HG03571 (cell line): ENCODE measurements at regions not wholly inside any gene's neighbourhood (a gene's known extent, or its start where the extent isn't known, plus 50 kb on each side); places are given as distances from the start of the nearest gene placed in this dataset.
"Not testable (repeated sequence)": the region's sequence is repeated elsewhere in the genome, so short reads cannot be mapped to it uniquely, and the experiment has no call there.

Source experiments
- ATAC-seq: cut with Tn5 transposase; IDR thresholded peaks from one replicate; pipeline ENCODE4 v1.9.1; 2021; ENCODE audit not compliant: unreplicated experiment

DNA sequence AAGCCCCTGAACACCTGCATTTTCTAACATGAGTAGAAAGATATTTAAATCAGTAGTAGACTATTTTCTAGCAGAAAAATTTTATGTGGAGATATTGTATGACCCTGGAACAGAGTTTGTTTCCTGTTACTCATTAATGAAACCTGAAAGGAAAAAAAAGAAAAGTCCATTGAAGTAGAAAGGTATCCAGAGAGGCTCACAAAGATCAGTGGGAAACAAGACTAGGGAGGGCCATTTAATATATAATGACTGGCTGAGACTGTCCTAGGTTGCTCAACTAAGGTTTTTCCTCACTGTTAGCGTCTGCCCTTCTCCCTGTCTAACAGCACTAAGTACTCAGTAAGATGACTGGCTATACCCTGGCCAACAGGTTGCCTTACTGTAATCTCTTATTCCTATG is 788.6 kb downstream of the GLUD2 start:
- ATAC-seq: no peak

DNA sequence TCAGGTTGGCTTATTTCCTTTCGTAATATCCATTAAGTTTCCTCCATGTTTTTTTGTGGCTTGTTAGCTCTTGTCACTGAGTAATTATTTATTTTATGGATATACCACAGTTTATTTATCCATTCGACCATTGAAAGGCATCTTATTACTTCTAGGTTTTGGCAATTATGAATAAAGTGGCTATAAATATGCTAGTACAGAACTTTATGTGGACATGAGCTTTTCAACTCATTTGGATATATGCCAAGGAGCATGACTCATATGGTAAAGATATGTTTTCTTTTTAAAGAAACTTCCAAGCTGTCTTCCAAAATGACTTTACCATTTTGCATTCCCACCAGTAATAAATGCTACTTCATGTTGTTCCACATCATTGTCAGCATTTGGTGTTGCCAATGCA is 803.6 kb downstream of the GLUD2 start:
- no peak for ATAC-seq

DNA sequence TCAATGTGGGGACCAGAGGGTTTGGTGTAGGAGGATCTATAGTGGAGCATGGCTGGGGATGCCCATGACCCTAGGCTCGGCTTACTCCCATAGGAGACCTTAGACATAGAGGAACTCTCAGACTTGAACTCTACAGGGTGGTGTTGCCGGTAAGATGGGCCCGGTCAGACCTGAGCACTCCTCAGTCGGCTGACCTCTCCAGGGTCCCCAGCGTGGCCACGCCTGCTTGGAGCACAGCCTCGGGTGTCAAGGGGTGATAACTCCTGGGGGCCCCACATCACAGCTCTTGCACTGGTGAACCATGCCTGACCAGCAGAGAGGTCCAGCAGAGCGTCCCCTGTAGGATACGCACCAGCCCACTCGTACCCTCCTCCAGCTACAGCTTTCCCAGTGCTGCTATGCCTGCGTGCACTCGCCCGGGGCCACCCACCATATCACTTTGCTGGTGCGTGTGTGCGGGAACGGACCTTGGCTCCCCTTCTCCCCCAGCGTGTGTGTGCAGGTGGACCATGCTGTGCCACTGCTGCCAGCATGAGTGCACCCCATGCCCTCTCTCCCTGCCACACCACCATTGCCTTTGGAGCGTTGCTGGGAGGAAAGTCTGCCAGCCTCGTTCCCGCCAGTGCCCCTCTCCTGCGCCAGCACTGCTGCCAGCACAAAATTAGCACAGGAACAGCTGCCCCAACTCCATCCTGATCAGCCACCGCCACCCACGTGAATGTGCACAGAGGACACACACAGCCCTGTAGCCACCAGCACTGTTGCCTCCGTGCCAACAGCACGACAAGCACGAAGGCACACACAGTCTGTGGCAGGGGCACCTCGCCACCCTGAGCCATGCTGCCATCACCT is 806.6 kb downstream of the GLUD2 start:
- ATAC-seq: no peak

DNA sequence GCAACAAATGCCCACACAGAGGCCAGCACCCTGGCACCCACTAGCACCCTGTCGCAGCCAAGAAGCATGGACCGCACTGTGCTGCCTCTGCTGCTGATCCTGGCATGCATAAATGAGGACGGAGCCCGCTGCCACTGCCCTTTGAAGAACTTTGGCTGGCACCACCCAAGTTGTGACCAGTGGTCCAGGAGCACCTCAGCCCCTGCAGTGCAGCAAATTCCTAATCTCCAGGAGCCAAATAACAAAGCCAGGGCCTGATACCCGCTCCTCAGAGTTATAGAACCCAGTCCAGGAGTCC is 807.2 kb downstream of the GLUD2 start:
- ATAC-seq: no peak

DNA sequence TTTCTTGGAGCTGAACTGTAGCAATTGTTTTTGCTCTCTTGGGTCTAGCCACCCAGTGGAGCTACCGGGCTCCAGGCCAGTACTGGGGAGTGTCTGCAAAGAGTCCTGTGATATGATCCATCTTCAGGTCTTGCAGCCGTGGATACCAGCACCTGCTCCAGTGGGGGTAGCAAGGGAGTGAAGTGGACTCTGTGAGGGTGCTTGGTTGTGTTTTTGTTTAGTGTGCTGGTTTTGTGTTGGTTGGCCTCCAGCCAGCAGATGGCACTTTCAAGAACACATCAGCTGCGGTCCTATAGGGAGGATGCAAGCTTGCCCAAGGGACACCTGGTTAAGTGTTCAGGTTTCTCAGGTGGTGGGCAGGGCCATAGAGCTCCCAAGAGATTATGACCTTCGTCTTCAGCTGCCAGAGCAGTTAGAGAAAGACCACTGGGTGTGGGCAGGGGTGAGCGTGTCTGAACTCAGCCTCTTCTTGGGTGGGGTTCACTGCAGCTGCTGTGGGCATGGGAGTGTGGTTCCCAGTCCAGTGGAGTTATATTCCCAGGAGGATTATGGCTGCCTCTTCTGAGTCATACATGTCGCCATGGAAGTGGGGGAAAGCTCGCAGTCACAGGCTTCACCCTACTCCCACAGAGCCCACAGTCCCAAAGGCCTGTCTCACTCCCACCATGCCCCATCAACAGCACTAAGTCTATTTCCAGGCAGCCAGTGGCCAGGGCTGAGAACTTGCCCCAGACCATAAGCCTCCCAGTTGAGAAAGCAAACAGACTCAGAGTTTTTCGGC is 811.6 kb downstream of the GLUD2 start:
- ATAC-seq: no peak

DNA sequence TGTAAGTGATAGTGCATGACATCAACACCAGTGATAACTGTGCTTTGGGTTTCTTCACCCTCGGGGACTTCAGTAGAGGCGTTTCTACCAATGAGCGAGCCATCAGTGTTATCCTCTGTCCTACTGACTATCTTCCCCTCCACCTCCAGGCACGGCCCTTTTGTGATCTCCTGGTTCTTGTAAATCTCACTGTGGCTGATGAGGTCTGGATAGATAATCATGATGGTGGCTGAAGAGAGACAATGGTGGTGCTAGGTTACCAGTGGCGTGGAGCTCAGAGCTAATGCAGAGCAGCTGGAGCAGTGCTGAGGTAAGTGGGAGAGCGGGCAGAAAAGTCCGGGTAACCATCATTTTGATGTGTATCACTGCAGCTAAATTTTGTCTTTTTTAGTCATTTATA is 816.6 kb downstream of the GLUD2 start:
- no peak for ATAC-seq

DNA sequence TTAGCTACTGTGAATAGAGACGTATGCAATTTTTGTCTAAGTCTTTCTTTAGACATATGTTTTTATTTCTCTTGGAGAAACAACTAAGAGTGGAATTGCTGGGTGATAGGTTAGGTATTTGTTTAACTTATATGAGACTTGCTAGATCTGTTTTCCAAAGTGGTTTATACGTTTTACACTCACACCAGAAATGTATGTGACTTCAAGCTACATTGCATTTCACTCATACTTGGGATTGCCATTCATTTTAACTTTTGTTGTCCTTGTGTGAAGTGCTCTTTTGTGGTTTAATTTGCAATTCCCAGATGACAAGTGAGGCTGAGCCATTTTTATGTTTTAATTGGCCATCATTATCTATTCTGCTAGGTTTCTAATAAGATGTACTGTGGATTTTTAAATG is 817.2 kb downstream of the GLUD2 start:
- no peak for ATAC-seq

DNA sequence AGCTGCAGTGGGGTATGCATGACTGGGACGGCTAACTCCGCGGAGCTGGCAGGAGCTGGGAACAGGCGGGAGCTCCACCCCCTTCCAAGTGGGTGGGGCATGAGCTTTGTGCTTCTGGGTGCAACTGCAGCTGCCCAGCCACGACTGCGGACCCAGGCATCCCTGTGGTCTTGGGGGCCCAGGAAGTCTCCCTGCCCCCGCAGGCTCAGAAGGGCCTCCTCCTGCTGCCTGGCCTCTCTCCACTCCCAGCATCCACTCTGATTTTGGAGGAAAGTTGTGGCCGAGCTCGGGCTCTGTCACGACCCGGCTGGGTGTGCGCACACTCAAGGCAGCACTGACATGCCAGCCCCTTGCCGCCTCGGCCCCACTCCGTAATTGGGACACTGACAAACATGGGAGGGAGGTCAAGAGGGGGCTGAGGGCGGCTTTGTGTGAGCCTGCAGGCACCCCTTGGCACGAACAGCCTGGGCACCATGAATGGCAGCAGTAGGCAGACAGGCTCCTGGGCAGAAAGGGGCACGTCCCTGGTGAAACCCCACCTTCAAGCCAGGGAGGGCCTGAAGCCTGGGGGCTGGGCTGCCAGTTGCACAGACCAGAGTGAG is 822.6 kb downstream of the GLUD2 start:
- no peak for ATAC-seq

DNA sequence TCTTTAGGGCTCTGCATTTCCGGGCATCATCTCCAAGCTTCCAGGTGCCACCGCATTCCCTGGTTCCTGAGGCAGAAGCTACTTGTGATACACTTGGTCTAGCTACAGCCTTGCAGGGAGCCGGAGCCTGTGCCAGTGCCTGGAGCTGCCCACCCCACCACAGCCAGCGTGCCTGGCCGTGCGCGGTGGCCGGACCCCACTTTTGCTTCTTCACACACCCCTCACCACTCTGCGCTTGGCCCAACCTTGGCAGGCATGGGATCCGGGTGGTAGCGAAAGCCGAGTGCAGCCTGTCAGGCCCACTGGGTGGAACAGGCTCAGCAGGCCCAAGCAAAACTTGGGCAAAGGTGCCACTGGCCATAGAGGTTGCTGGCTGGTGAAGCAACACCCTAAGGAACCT is 823.7 kb downstream of the GLUD2 start:
- no peak for ATAC-seq

DNA sequence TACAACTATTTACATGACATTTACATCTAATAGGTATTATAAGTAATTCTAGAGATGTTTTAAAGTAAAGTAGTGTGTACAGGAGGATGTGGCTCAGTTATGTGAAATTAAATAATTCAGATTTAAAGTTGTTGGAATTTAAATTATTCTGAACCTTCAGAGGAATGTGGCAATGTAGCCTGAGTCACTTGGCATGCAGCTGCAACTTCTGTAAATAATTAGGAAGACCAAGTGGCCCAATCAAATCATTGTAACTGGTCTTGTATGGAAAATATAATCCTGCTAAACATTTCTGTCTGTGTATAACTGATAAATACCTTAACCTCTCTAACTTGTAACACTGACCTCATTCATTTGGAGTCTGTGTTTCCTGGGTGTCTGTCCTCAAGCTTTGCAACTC is 828.9 kb downstream of the GLUD2 start:
- ATAC-seq: no peak

DNA sequence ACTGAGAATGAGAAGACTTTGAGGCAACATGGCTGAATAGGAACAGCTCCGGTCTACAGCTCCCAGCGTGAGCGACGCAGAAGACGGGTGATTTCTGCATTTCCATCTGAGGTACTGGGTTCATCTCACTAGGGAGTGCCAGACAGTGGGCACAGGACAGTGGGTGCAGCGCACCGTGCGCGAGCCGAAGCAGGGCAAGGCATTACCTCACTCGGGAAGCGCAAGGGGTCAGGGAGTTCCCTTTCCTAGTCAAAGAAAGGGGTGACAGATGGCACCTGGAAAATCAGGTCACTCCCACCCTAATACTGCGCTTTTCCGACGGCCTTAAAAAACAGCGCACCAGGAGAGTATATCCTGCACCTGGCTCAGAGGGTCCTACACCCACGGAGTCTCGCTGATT is 829.9 kb downstream of the GLUD2 start:
- ATAC-seq: not testable (repeated sequence)

DNA sequence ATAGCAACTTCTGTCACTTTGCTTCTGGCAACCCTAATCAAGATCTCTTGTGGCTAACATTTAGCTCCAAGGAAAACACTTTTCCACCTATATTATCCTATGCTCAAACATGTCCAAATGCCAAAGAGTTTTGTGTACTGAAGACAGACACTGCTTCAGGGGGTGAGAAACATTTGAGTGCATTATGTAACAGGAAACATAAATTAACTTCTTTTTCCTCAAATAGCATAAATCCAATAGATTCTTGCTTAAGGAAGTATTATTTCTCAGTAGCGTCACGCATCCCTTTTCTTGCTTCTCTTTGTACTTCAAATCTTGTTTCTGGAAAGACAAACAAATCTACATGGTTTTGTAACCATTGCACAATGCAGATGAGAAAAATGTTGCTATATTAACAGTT is 839.1 kb downstream of the GLUD2 start:
- no peak for ATAC-seq

DNA sequence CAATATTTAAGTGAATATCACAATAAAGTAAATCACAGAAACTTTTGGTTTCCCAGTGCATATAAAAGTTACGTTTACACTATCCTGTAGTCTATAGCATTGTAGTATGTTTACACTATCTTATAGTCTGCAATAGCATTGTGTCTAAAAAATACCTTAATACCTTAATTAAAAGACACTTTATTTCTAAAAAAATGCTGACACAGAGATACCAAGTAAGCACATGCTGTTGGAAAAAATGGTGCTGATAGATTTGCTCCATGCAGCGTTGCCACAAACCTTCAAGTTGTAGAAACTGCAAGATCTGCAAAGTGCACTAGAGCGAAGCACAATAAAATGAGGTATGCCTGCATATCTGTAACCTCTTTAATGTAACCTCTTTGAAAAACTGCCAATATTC is 847.3 kb downstream of the GLUD2 start:
- ATAC-seq: no peak

DNA sequence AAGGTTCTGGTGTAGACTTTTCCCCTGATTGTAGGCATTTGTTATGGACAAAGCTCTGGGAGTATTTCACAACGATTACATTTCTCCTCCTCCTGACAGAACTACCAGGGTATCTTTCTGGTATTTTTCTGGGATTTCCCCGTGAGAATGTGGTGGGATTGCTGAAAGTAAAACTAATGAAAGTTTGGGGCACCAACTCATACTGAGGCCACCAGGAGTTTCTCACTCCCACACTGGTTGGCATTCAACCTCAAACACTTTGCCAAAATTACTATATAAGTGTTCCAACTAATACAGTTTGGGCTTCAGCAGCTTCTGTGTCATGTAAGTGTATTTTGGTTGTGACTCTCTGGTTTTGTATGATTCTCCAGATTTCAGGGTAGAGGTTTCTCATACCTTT is 855.1 kb downstream of the GLUD2 start:
- no peak for ATAC-seq

DNA sequence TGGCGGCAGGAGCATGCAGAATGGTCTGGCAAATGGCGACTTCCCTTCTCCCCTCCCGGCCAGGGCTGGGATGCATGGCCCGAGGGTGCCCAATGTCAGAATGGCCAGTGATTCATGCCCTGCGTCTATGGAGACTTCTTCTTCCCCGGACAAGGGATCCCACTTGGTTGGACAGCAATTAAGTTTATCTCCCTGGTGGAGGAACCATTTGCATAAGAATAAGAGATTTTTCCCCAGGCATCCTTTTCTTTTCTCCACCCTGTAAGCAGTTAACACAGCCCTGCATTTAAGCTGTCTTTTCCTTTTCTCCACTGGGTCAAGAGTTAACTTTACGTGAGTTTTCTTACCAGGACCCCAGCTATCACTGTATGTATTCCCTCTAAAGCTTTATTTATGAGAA is 856.6 kb downstream of the GLUD2 start:
- no peak for ATAC-seq

DNA sequence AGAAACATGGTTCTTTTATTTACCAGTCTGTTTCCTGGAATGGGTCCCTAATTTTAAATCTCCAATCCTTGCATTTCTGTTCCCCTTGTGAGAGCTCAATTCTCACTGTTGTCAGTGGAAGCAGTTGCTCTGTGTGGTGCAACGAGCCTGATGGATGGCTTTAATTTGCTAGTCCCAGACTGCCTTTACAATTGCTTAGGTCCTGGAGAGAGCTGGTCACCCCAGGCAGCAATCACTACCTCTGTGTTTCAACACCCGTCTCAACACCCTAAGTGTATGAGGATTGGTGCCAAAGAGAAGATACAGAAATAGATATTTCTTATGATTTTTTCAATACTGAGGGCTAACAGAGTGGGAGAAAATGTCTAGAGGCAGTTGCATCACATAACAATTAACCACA is 873.8 kb downstream of the GLUD2 start:
- no peak for ATAC-seq

DNA sequence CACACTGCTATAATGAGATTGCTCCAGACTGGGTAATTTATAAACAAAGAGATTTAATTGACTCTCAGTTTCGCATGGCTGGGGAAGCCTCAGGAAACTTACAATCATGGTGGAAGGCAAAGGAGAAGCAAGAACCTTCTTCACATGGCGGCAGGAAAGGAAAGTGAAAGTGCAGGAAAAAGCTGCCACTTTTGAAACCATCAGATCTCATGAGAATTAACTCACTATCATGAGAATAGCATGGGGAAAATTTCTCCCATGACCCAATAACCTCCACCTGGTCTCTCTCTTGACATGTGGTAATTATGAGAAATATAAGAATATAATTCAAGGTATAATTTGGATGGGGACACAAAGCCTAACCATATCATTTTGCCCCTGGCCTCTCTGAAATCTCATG is 884.2 kb downstream of the GLUD2 start:
- no peak for ATAC-seq

DNA sequence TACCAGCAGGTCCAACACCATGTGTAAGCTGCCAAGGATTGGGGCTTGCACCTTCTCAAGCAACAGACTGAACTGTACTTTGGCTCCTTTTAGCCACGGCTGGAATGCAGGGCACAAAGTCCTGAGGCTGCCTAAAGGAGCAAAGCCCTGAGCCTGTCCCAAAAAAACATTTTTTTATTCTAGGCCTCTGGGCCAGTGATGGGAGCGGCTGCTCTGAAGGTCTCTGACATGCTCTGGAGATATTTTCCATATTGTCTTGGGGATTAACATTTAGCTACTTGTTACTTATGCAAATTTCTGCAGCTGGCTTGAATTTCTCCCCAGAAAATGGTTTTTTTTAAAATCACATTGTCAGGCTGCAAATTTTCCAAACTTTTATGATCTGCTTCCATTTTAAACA is 885.3 kb downstream of the GLUD2 start:
- no peak for ATAC-seq

DNA sequence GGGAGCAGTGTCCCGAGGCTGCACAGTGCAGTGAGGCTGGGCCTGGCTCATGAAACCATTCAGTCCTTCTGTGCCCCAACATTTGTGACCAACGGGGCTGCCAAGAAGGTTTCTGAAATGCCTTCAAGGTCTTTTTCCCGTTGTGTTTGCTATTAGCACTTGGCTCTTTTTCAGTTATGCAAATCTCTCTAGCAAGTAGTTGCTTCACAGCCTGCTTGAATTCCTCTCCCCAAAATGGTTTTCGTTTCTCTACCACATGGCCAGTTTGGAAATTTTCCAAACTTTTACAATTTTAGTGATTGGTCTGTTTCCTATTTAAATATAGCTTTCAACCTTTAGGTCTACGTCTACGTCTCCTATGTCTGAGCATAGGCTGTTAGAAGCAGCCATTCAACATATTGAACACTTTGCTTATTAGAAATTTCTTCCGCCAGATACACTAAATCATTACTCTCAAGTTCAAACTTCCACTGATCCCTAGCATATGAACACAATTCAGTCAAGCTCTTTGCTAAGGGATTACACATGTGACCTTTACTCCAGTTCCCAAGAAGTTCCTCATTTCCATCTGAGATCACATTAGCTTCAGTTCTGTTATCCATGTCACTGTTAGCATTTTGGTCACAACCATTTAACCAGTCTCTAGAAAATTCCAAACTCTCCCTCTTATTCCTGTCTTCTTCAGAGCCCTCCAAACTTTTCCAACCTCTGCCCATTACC is 901.8 kb downstream of the GLUD2 start:
- ATAC-seq: no peak

DNA sequence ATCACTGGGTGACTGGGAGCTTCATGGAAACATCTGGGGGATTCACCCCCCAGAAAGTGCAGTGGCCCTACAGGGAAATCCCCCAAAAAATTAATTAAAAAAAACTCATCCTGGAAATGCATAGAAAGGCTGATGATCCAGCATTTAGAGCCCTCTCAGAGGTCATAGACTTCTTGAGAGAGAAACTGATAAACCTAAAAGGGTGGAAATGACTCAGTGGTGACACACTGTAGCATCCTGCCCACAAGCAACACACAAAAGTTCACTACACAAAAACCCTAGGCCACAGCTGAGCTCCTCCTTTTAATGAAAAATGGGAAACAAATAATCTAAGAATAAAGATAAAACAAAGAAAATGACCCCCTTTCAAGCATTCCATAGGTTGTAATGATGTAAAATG is 911.5 kb downstream of the GLUD2 start:
- no peak for ATAC-seq

DNA sequence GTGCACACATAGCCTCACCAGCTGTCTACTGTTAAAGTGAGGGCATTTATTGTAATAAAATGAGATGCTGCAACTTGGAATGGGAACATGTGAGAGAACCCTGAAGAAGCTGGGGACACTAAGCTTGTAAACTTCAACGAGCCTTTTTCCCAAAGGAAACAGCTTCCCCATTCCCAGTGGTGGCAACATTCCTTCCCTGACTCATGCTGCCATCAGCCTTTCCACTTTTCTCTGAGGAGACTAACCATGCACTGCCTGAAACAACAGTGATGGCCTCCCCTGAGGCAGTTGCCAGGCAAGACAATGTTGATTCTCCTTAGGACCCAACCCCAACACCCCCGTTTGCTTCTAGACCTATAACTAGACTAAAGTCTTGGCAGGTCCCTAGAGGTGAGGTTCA is 928.3 kb downstream of the GLUD2 start:
- no peak for ATAC-seq

DNA sequence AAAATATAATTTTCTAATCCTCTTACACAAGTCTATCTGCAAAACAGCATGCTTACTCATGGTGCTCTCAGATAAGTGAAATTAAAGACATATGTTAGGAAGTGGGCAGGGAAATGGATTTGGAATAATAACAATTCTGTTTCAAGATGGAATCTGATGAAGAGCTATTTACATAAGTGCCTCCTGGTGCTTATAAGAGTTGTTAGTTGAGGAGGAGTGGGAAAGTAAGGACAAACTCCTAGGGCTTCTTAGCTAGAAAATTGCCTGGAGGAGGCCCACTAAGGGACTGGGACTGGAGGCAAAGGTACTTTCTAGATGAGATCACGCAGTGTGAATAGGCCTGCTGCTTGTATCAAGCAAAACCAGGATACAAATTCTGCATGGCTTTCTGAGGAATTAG is 939.8 kb downstream of the GLUD2 start:
- ATAC-seq: no peak
